ENCODE measurements at regions not wholly inside any gene's neighbourhood (a gene's known extent, or its start where the extent isn't known, plus 50 kb on each side); places are given as distances from the start of the nearest gene placed in this dataset.

GRCh38 chr11:26806219-26806618, 84.4 kb upstream of the SLC5A12 start:
- H3K4me3 ChIP-seq (ENCODE audit: low read length): no peak overlapping the region
- no peak overlapping the region for H3K27ac ChIP-seq (ENCODE audit: low read length)
- H3K4me1 ChIP-seq (ENCODE audit: insufficient read depth, low read length): no peaks in the 10 kb centered on the region
- H3K9ac ChIP-seq (ENCODE audit: low read depth, low read length): no peak overlapping the region
- no peaks in the 10 kb centered on the region for H3K36me3 ChIP-seq (ENCODE audit: insufficient read depth, low read depth, low read length)
- H3K9me3 ChIP-seq (ENCODE audit: insufficient read depth, low read depth, low read length): no peaks in the 10 kb centered on the region
- H3K27me3 ChIP-seq (ENCODE audit: insufficient read depth, low read length): no peaks in the 10 kb centered on the region

- Histone ChIP-seq H3K4me3 (ENCODE audit: low read length) (no peak overlapping the region), H3K9ac (ENCODE audit: low read depth, low read length) (no peak overlapping the region), H3K27me3 (ENCODE audit: insufficient read depth, low read length) (no peaks in the 10 kb centered on the region), H3K36me3 (ENCODE audit: insufficient read depth, low read depth, low read length) (no peaks in the 10 kb centered on the region), H3K4me1 (ENCODE audit: insufficient read depth, low read length) (no peaks in the 10 kb centered on the region), H3K9me3 (ENCODE audit: insufficient read depth, low read depth, low read length) (peaks cover 34% of the 10 kb centered on the region), H3K27ac (ENCODE audit: low read length) (no peak overlapping the region)
Observed at GRCh38 chr11:26820739-26821138, 98.9 kb upstream of the SLC5A12 start.

GRCh38 chr11:26823963-26824362, 102.1 kb upstream of the SLC5A12 start:
- H3K4me3 ChIP-seq (ENCODE audit: low read length): no peak overlapping the region
- no peaks in the 10 kb centered on the region for H3K4me1 ChIP-seq (ENCODE audit: insufficient read depth, low read length)
- H3K9me3 ChIP-seq (ENCODE audit: insufficient read depth, low read depth, low read length): peaks cover 34% of the 10 kb centered on the region
- H3K36me3 ChIP-seq (ENCODE audit: insufficient read depth, low read depth, low read length): no peaks in the 10 kb centered on the region
- H3K9ac ChIP-seq (ENCODE audit: low read depth, low read length): no peak overlapping the region
- no peaks in the 10 kb centered on the region for H3K27me3 ChIP-seq (ENCODE audit: insufficient read depth, low read length)
- no peak overlapping the region for H3K27ac ChIP-seq (ENCODE audit: low read length)

- no peaks in the 10 kb centered on the region for H3K36me3 ChIP-seq (ENCODE audit: insufficient read depth, low read depth, low read length)
- H3K4me3 ChIP-seq (ENCODE audit: low read length): no peak overlapping the region
- H3K9me3 ChIP-seq (ENCODE audit: insufficient read depth, low read depth, low read length): peaks cover 29% of the 10 kb centered on the region
- no peaks in the 10 kb centered on the region for H3K4me1 ChIP-seq (ENCODE audit: insufficient read depth, low read length)
- no peaks in the 10 kb centered on the region for H3K27me3 ChIP-seq (ENCODE audit: insufficient read depth, low read length)
- no peak overlapping the region for H3K9ac ChIP-seq (ENCODE audit: low read depth, low read length)
- H3K27ac ChIP-seq (ENCODE audit: low read length): no peak overlapping the region
Observed at GRCh38 chr11:26827567-26828081, 105.8 kb upstream of the SLC5A12 start.

- H3K4me3 ChIP-seq (ENCODE audit: low read length): no peak overlapping the region
Observed at GRCh38 chr11:26828288-26828687, 106.4 kb upstream of the SLC5A12 start.

GRCh38 chr11:26830218-26830617, 108.4 kb upstream of the SLC5A12 start:
- Histone ChIP-seq H3K9me3 (ENCODE audit: insufficient read depth, low read depth, low read length) (peaks cover 4% of the 10 kb centered on the region; the same call in 1 of the 2 replicates), H3K36me3 (ENCODE audit: insufficient read depth, low read depth, low read length) (no peaks in the 10 kb centered on the region), H3K9ac (ENCODE audit: low read depth, low read length) (no peak overlapping the region), H3K27ac (ENCODE audit: low read length) (no peak overlapping the region), H3K4me3 (ENCODE audit: low read length) (no peak overlapping the region), H3K4me1 (ENCODE audit: insufficient read depth, low read length) (no peaks in the 10 kb centered on the region), H3K27me3 (ENCODE audit: insufficient read depth, low read length) (no peaks in the 10 kb centered on the region)

More at GRCh38 chr11:26828288-26828687, 106.4 kb upstream of the SLC5A12 start:
- peaks cover 23% of the 10 kb centered on the region for H3K9me3 ChIP-seq (ENCODE audit: insufficient read depth, low read depth, low read length)
- H3K27me3 ChIP-seq (ENCODE audit: insufficient read depth, low read length): no peaks in the 10 kb centered on the region
- no peak overlapping the region for H3K9ac ChIP-seq (ENCODE audit: low read depth, low read length)
- H3K27ac ChIP-seq (ENCODE audit: low read length): no peak overlapping the region
- H3K36me3 ChIP-seq (ENCODE audit: insufficient read depth, low read depth, low read length): no peaks in the 10 kb centered on the region
- no peaks in the 10 kb centered on the region for H3K4me1 ChIP-seq (ENCODE audit: insufficient read depth, low read length)

- H3K4me1 ChIP-seq (ENCODE audit: insufficient read depth, low read length): no peaks in the 10 kb centered on the region
- H3K9ac ChIP-seq (ENCODE audit: low read depth, low read length): no peak overlapping the region
- no peak overlapping the region for H3K4me3 ChIP-seq (ENCODE audit: low read length)
- H3K36me3 ChIP-seq (ENCODE audit: insufficient read depth, low read depth, low read length): no peaks in the 10 kb centered on the region
- H3K27ac ChIP-seq (ENCODE audit: low read length): no peak overlapping the region
- H3K27me3 ChIP-seq (ENCODE audit: insufficient read depth, low read length): no peaks in the 10 kb centered on the region
- H3K9me3 ChIP-seq (ENCODE audit: insufficient read depth, low read depth, low read length): no peaks in the 10 kb centered on the region
Observed at GRCh38 chr11:26830757-26831156, 108.9 kb upstream of the SLC5A12 start.

- Histone ChIP-seq H3K9me3 (ENCODE audit: insufficient read depth, low read depth, low read length) (no peaks in the 10 kb centered on the region), H3K27me3 (ENCODE audit: insufficient read depth, low read length) (no peaks in the 10 kb centered on the region), H3K9ac (ENCODE audit: low read depth, low read length) (no peak overlapping the region), H3K27ac (ENCODE audit: low read length) (no peak overlapping the region), H3K4me3 (ENCODE audit: low read length) (no peak overlapping the region), H3K4me1 (ENCODE audit: insufficient read depth, low read length) (no peaks in the 10 kb centered on the region), H3K36me3 (ENCODE audit: insufficient read depth, low read depth, low read length) (no peaks in the 10 kb centered on the region)
Observed at GRCh38 chr11:26834601-26835000, 112.7 kb upstream of the SLC5A12 start.

GRCh38 chr11:26835611-26836010, 113.8 kb upstream of the SLC5A12 start:
- no peaks in the 10 kb centered on the region for H3K9me3 ChIP-seq (ENCODE audit: insufficient read depth, low read depth, low read length)
- H3K4me1 ChIP-seq (ENCODE audit: insufficient read depth, low read length): no peaks in the 10 kb centered on the region
- no peak overlapping the region for H3K9ac ChIP-seq (ENCODE audit: low read depth, low read length)
- no peak overlapping the region for H3K27ac ChIP-seq (ENCODE audit: low read length)
- no peak overlapping the region for H3K4me3 ChIP-seq (ENCODE audit: low read length)
- H3K36me3 ChIP-seq (ENCODE audit: insufficient read depth, low read depth, low read length): no peaks in the 10 kb centered on the region
- H3K27me3 ChIP-seq (ENCODE audit: insufficient read depth, low read length): no peaks in the 10 kb centered on the region

- no peaks in the 10 kb centered on the region for H3K9me3 ChIP-seq (ENCODE audit: insufficient read depth, low read depth, low read length)
- H3K27ac ChIP-seq (ENCODE audit: low read length): no peak overlapping the region
- no peaks in the 10 kb centered on the region for H3K36me3 ChIP-seq (ENCODE audit: insufficient read depth, low read depth, low read length)
- no peak overlapping the region for H3K9ac ChIP-seq (ENCODE audit: low read depth, low read length)
- H3K4me1 ChIP-seq (ENCODE audit: insufficient read depth, low read length): no peaks in the 10 kb centered on the region
- H3K4me3 ChIP-seq (ENCODE audit: low read length): no peak overlapping the region
- no peaks in the 10 kb centered on the region for H3K27me3 ChIP-seq (ENCODE audit: insufficient read depth, low read length)
Observed at GRCh38 chr11:26837154-26837553, 115.3 kb upstream of the SLC5A12 start.

- Histone ChIP-seq H3K9me3 (ENCODE audit: insufficient read depth, low read depth, low read length) (no peaks in the 10 kb centered on the region), H3K4me1 (ENCODE audit: insufficient read depth, low read length) (no peaks in the 10 kb centered on the region), H3K36me3 (ENCODE audit: insufficient read depth, low read depth, low read length) (no peaks in the 10 kb centered on the region)
Observed at GRCh38 chr11:26839911-26840698, 118.2 kb upstream of the SLC5A12 start.

GRCh38 chr11:26841818-26842473, 120.1 kb upstream of the SLC5A12 start:
- no peaks in the 10 kb centered on the region for H3K4me1 ChIP-seq (ENCODE audit: insufficient read depth, low read length)
- no peaks in the 10 kb centered on the region for H3K9me3 ChIP-seq (ENCODE audit: insufficient read depth, low read depth, low read length)
- H3K27me3 ChIP-seq (ENCODE audit: insufficient read depth, low read length): no peaks in the 10 kb centered on the region
- H3K9ac ChIP-seq (ENCODE audit: low read depth, low read length): no peak overlapping the region
- H3K4me3 ChIP-seq (ENCODE audit: low read length): no peak overlapping the region
- no peaks in the 10 kb centered on the region for H3K36me3 ChIP-seq (ENCODE audit: insufficient read depth, low read depth, low read length)
- no peak overlapping the region for H3K27ac ChIP-seq (ENCODE audit: low read length)

More at GRCh38 chr11:26839911-26840698, 118.2 kb upstream of the SLC5A12 start:
- Histone ChIP-seq H3K9ac (ENCODE audit: low read depth, low read length) (no peak overlapping the region), H3K4me3 (ENCODE audit: low read length) (no peak overlapping the region), H3K27me3 (ENCODE audit: insufficient read depth, low read length) (no peaks in the 10 kb centered on the region), H3K27ac (ENCODE audit: low read length) (no peak overlapping the region)

Data from iPS-20b (cell line).